Activated T-helper 17 cell treated with anti-CD3 and anti-CD28 coated beads, Interleukin-2, amount 50 U/mL, for 72 hours (primary cell): ENCODE measurements at regions not wholly inside any gene's neighbourhood (a gene's known extent, or its start where the extent isn't known, plus 50 kb on each side); places are given as distances from the start of the nearest gene placed in this dataset.

Experiments used
- ATAC-seq: fragments of 150-1000 bp; cut with Tn5 transposase; replicated peaks from 2 replicates; pipeline ENCODE4 v1.10.0; 2021; ENCODE audit warnings: mild to moderate bottlenecking, moderate library complexity
- H3K27ac Mint-ChIP-seq: one replicate; pipeline ENCODE4 v1.8.0; 2022; ENCODE audit warnings: mixed read lengths
- H3K27me3 Mint-ChIP-seq: one replicate; pipeline ENCODE4 v1.8.0; 2022; ENCODE audit warnings: mixed read lengths
- H3K36me3 Mint-ChIP-seq: one replicate; pipeline ENCODE4 v1.8.0; 2022; ENCODE audit warnings: low read depth, mild to moderate bottlenecking, mixed read lengths
- H3K4me1 Mint-ChIP-seq: one replicate; pipeline ENCODE4 v1.8.0; 2022; ENCODE audit warnings: mixed read lengths
- H3K4me3 Mint-ChIP-seq: one replicate; pipeline ENCODE4 v1.8.0; 2022; ENCODE audit warnings: mild to moderate bottlenecking, mixed read lengths
- H3K9me3 Mint-ChIP-seq: one replicate; pipeline ENCODE4 v1.8.0; 2022; ENCODE audit warnings: mixed read lengths

DNA sequence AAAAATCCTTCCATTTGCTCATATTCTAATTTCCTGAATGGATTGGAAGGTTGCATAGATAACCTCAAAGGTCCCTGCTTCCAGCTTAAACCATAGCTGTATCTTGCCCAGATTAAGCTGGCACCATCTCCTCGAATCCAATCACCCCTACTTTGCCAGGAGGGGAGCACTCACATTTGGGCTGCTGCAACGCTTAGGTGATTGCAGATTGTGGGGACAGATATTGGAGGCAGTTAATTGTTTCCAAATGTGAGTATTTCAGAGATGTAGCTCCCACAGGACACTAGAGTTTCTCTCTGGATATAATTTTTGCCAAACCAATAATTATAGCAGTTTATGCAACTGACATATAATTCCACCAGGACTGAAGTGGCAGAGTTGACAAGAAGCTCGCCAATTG, 53.5 kb upstream of the ACSL1 start:
- H3K36me3 Mint-ChIP-seq = no peaks in the 10 kb centered on the region
- H3K27ac Mint-ChIP-seq = no peak overlapping the region
- ATAC-seq = no peak
- H3K27me3 Mint-ChIP-seq = no peaks in the 10 kb centered on the region
- H3K4me3 Mint-ChIP-seq = no peak overlapping the region
- no peaks in the 10 kb centered on the region for H3K4me1 Mint-ChIP-seq
- H3K9me3 Mint-ChIP-seq = no peaks in the 10 kb centered on the region

DNA sequence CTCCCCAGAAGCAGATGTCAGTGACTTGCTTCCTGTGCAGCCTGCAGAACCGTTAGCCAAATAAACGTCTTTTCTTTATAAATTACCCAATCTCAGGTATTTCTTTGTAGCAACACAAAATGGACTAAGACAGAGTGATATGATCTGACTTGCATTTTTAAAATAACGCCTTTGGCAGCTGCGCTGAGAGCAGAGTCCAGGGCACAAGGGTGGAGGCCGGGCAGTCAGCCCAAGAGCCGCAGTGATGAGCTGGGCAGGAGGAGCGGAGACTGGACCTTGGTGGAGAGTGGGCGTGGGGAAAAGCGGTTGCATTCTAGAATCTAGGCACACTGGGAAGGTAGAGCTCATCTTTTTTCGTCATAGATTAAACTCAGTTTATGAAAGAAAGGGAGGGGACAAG, 56.5 kb upstream of the ACSL1 start:
- no peaks in the 10 kb centered on the region for H3K4me1 Mint-ChIP-seq
- H3K27me3 Mint-ChIP-seq = no peaks in the 10 kb centered on the region
- H3K36me3 Mint-ChIP-seq = no peaks in the 10 kb centered on the region
- ATAC-seq = no peak
- H3K9me3 Mint-ChIP-seq = no peaks in the 10 kb centered on the region
- H3K27ac Mint-ChIP-seq = no peak overlapping the region
- no peak overlapping the region for H3K4me3 Mint-ChIP-seq

DNA sequence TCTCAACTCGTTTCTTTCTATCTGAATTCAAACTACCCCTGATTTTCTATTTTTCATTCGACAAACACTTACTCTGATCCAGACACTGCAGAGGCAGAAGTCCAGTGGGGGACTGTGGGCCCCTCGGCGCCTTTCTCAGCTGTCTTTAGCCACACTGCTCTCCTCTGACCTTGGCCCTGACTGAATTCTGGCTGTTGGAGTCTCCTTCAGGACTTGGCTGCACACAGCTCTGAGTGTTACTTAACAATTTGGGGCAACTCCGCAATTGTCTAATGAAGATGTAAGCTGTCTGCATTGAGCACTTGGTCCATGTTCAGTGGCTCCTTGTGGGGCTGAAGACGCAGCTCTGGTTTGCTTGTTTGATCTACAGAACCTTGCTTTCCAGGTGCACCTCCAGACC, 57.3 kb upstream of the ACSL1 start:
- Mint-ChIP-seq H3K4me1 (no peaks in the 10 kb centered on the region), H3K9me3 (no peaks in the 10 kb centered on the region)

DNA sequence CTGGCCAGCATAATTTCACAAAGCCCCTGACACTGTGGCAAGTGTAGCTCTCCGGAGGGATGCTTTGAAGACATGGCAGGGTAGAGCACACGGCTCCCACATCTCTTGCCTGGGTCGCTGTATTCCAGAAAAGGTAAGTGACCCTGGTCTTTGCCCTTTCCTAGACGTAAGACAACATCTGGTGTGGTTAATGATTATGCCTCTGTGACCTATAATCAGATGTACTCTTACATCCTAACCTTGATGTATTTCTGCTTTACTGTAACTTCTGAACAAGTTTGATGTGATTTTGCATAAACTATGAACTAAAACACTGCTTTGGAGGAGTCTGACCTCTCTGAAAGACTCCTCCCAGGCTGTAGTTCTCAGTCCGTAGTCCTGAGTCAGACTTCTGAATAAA, 59.1 kb upstream of the ACSL1 start:
- Mint-ChIP-seq H3K9me3 (no peaks in the 10 kb centered on the region), H3K27me3 (peaks cover 6% of the 10 kb centered on the region), H3K36me3 (no peaks in the 10 kb centered on the region), H3K27ac (no peak overlapping the region), H3K4me1 (no peaks in the 10 kb centered on the region), H3K4me3 (no peak overlapping the region)
- no peak for ATAC-seq

More for the DNA sequence above, 57.3 kb upstream of the ACSL1 start:
- Mint-ChIP-seq H3K36me3 (no peaks in the 10 kb centered on the region), H3K4me3 (no peak overlapping the region), H3K27me3 (no peaks in the 10 kb centered on the region), H3K27ac (no peak overlapping the region)
- no peak for ATAC-seq

DNA sequence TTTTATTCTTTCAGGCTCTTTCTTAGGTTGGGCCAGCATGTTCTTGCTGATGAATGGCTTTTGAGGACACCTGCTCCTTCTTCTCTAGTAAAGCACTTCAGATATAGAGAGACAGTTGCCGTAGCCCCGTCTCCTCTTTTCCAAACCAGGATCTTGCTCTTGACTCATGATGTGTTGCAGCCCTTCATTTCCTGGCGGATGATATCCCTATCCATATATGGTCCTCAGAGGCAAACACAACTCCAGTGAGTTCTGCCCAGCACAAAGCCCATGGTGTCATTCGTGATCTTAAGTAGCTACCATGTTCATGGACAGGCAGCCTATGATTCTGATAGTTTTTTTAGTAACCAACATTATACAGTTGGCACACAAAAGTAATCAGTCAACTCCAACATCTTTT, 59.8 kb upstream of the ACSL1 start:
- H3K36me3 Mint-ChIP-seq = no peaks in the 10 kb centered on the region
- no peak overlapping the region for H3K27ac Mint-ChIP-seq
- H3K9me3 Mint-ChIP-seq = no peaks in the 10 kb centered on the region
- H3K27me3 Mint-ChIP-seq = peaks cover 13% of the 10 kb centered on the region
- no peaks in the 10 kb centered on the region for H3K4me1 Mint-ChIP-seq
- no peak overlapping the region for H3K4me3 Mint-ChIP-seq
- no peak for ATAC-seq

DNA sequence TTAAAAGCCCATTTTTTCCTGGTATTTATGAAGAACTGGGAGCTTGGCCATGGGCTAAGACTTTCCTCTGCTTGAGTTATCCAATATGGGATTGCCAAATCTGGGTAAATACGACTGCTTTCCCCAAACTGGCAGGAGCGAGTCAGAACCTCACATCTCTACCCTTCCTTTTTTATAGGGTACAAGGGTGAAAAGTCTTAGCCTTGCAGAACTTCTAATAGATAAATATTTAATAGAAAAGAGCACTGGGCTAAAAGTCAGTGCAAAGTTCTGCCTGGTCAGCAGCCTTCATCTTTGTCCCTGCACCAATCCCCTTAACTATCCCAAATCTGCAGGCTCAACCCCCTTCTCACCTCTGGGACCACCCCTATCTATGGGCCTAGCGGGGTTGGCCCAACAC, 61.6 kb upstream of the ACSL1 start:
- no peak overlapping the region for H3K4me3 Mint-ChIP-seq
- ATAC-seq = no peak
- no peaks in the 10 kb centered on the region for H3K36me3 Mint-ChIP-seq

DNA sequence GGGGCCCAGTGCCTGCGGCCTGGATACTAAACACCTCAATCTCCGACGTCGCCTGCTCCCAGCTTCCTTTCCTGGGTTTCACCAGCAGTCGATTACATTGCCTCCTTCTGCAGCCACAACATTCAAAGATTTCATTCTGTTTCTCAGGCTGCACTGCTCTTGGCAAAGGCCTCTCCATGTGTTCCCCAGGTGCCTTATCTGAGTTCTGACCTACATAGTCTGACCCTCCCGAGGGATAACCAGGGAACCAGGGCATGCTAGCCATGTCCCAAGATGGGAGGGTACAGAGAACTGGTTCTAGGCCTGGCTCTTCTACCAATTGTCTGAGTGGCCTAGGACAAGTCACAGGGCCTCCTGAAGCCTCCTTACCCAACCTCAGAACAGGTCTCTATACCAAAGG, 62.2 kb upstream of the ACSL1 start:
- no peak for ATAC-seq
- no peak overlapping the region for H3K4me3 Mint-ChIP-seq
- peaks cover 18% of the 10 kb centered on the region for H3K27me3 Mint-ChIP-seq
- no peak overlapping the region for H3K27ac Mint-ChIP-seq
- H3K4me1 Mint-ChIP-seq = no peaks in the 10 kb centered on the region
- no peaks in the 10 kb centered on the region for H3K9me3 Mint-ChIP-seq
- no peaks in the 10 kb centered on the region for H3K36me3 Mint-ChIP-seq

More for the DNA sequence above, 61.6 kb upstream of the ACSL1 start:
- Mint-ChIP-seq H3K4me1 (no peaks in the 10 kb centered on the region), H3K9me3 (no peaks in the 10 kb centered on the region), H3K27me3 (peaks cover 18% of the 10 kb centered on the region), H3K27ac (no peak overlapping the region)

DNA sequence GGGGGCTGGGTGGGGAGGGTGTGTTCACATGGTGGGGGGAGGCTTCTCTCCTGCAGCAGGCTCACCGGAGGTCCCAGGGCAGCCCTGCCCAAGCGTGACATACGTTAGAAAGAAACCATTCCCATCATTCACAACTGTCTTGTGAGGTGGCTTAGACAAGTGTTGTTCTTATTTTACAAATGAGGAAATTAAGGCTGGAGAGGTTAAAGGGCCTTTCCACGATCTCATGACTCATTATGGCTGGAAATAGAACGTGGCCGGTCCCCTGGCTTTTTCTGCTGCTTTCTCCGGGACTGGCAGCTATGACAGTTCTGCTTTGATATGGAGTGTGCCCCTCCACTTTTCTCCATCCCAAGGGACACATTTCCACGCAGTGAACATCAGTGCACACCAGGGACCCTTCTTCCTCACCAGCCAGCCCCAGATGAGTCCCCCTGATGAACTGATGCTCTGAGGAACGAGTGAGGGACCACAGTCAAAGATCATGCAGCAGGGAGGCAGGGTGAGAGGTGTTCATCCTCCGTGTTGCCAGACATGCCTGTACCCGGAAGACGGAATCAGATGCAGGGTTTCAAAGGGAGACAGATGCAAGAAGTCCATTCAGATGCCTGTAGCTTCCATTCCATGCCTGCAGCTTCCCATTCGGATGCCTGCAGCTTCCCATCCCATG, 64.0 kb upstream of the ACSL1 start:
- Mint-ChIP-seq H3K27me3 (peaks cover 24% of the 10 kb centered on the region), H3K9me3 (peaks cover 4% of the 10 kb centered on the region), H3K4me3 (no peak overlapping the region), H3K36me3 (no peaks in the 10 kb centered on the region), H3K27ac (no peak overlapping the region), H3K4me1 (no peaks in the 10 kb centered on the region)
- ATAC-seq = no peak

DNA sequence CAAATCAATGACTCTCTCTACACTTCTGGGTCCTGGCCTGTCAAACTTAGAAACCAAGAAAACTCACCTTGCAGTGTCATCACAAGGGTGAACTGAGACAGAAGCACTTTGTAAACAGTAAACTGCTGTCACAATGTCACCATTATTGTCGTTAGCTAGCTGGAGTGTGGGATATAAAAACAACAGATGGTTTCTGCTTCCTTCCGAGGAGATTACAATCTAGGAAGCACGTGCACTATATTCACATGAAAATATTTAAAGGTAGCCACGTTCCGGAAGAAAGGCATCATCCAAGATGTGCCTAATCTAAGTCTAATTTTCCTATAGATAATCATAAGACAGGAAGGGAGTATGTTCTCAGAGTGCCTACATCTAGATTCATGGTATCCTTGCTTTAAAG, 64.7 kb upstream of the ACSL1 start:
- Mint-ChIP-seq H3K27ac (no peak overlapping the region), H3K36me3 (no peaks in the 10 kb centered on the region), H3K27me3 (peaks cover 29% of the 10 kb centered on the region), H3K4me3 (no peak overlapping the region), H3K4me1 (no peaks in the 10 kb centered on the region), H3K9me3 (peaks cover 4% of the 10 kb centered on the region)
- no peak for ATAC-seq

DNA sequence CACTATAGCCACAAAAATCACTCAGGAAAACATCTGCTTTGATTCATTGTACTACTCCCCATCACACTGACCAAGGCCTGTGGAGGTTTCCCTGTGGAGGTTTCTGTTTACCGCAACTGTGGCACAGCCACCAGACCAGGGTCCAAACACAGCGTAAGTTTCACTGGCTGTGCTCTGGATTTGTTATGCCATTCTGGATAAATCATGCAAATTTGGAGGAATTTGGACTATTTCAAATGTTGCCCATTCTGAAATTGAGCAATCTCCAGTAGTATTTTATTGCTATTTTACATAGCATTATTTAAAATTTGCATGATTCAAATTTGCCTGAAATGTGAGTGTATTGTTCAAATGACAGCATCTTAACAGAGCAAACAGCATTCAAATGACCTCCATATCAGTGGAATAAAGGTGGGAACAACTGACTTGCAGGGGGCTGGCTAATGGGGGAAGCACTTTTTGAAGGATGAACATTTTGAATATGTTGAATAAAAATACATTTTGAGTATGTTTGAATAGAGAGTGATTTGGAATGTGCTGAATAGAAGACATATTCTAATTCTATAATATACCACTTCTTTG, 66.1 kb upstream of the ACSL1 start:
- no peak overlapping the region for H3K4me3 Mint-ChIP-seq
- H3K27ac Mint-ChIP-seq = no peak overlapping the region
- H3K36me3 Mint-ChIP-seq = no peaks in the 10 kb centered on the region
- no peak for ATAC-seq
- H3K27me3 Mint-ChIP-seq = peaks cover 35% of the 10 kb centered on the region
- no peaks in the 10 kb centered on the region for H3K4me1 Mint-ChIP-seq
- peaks cover 4% of the 10 kb centered on the region for H3K9me3 Mint-ChIP-seq

DNA sequence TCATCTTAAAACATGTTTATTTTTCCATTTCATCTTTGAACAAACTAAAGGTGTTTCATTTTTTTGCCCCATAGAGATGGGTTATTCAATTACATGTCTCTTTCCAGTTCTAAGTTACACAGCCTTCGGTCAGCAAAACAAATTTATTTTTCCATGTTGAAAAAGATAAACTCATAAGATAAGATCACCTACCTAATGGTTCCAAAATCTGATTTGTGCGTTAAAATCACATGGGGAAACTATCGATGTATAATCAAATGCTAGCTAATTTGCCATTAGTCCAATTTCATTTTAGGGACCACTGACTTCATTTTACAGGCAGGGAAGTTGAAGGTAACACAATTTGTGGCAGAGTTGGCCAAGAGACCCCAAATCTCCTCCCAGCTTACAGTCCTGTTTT, 67.2 kb upstream of the ACSL1 start:
- Mint-ChIP-seq H3K36me3 (no peaks in the 10 kb centered on the region), H3K27ac (no peak overlapping the region), H3K9me3 (peaks cover 4% of the 10 kb centered on the region), H3K4me3 (no peak overlapping the region), H3K4me1 (no peaks in the 10 kb centered on the region), H3K27me3 (peaks cover 41% of the 10 kb centered on the region)
- ATAC-seq = no peak

DNA sequence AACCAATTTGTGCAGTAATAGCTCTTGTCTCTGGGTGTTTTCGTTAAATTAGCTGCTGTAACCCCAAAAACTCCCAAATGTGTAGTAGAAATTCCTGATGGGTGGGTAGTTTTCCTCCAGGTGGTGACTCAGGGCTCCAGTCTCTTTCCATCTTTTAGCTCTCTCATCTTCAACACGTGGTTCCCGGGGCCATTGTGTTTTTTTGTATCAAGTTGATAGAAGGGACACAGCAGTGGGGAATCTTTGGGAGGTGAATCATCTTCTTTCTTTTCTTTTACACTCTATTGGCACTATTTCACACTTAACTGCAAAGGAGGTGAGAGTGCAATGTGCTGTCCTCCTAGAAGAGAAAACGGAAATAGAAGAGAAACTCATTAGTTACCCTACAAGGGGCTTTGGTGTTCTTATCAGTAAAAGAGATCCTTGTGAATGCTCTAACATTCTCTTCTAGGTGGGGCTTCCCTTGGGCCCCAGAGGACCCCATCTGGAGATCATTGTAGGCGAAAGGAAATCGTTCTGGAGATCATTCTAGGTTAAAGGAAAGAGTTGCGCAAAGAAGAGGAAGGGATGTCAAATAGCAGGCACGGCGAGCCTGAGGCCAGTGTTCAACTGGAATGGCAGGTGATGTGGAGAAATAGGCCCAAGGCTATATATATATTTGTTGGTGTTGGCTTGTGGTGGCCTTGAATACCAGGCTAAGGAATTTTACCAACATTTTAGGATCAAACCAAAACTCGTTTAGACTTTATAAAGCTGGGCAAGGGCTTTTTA, 68.2 kb upstream of the ACSL1 start:
- H3K4me1 Mint-ChIP-seq = no peaks in the 10 kb centered on the region
- H3K27me3 Mint-ChIP-seq = peaks cover 40% of the 10 kb centered on the region
- peaks cover 4% of the 10 kb centered on the region for H3K9me3 Mint-ChIP-seq

DNA sequence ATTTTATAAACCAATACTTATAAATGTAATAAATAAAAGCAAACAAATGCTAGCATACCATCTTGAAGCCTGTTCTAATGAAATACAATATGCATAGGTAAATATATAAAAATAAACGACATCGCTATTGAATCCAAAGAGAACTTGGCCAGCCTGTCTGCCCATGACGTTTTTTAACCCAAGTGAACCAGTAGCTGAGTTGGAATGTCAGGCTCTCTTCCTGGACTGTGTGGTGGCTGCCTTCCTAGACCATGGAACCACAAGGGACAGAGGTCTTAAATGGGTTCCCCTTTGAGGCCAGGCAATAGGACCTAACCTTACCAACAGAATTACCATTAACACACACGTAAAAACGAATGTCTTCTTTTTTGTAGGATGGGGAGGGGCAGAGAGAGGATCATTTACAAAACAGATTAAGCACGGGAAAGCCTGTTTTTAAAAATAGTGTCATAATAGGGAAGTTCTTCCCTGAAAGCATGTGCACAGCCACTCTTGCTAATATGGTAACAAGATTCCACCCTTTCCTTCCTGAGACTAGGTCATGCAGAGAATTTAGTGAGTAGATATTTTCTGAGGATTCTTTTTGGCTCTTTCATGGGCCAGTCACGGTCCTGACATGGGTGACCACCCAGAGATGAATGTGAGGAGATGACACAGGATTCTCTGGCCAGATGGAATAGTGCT, 69.4 kb upstream of the ACSL1 start:
- Mint-ChIP-seq H3K27ac (no peak overlapping the region), H3K4me3 (no peak overlapping the region), H3K4me1 (no peaks in the 10 kb centered on the region), H3K36me3 (no peaks in the 10 kb centered on the region), H3K9me3 (peaks cover 4% of the 10 kb centered on the region), H3K27me3 (peaks cover 36% of the 10 kb centered on the region)
- ATAC-seq = no peak

More for the DNA sequence above, 68.2 kb upstream of the ACSL1 start:
- Mint-ChIP-seq H3K27ac (no peak overlapping the region), H3K36me3 (no peaks in the 10 kb centered on the region), H3K4me3 (no peak overlapping the region)
- ATAC-seq = no peak

DNA sequence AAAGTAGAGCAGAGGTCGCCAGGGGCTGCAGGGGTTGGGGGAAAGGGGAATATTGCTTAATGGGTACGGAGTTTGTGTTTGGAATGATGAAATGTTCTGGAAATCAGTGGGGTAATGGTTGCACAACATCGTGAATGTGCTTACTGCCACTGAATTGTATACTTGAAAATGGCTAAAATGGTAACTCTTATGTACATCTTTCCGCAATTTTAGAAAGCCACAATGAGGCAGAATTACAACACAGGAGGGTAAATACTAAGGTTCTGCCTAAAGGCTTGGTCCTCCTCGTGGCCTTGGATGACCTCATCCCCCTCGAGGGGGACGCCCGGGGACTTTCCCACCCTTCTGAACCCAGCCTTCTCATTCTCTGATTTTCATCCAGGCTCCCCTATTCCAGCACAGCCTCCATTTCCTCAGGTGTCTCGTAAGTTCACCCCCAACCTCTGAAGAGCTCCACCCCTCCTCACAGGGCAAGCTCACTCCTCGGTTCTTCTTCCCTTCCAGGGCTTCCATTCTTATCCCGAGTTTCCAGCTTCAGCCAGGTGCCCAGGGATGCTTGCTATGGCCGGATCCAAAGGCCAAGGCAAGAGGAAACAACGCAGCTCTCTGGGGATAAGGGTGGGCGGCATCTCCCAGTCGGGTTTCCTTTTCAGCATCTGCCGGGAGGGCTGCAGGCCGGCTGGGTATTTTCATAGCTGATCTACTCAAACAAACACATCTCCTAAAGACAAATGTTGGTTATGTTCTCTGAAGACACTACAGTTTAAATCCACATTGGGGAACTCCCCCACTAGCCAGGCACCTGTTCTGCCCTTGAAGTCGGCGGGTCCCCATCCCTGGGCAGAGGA, 71.3 kb upstream of the ACSL1 start:
- H3K27me3 Mint-ChIP-seq = peaks cover 29% of the 10 kb centered on the region
- H3K4me3 Mint-ChIP-seq = no peak overlapping the region

More for the DNA sequence above, 71.3 kb upstream of the ACSL1 start:
- H3K27ac Mint-ChIP-seq = no peak overlapping the region
- H3K9me3 Mint-ChIP-seq = peaks cover 4% of the 10 kb centered on the region
- no peaks in the 10 kb centered on the region for H3K4me1 Mint-ChIP-seq
- no peaks in the 10 kb centered on the region for H3K36me3 Mint-ChIP-seq
- ATAC-seq = peak; percentile 37
